ENCODE measurements at regions not wholly inside any gene's neighbourhood (a gene's known extent, or its start where the extent isn't known, plus 50 kb on each side); places are given as distances from the start of the nearest gene placed in this dataset.

DNA sequence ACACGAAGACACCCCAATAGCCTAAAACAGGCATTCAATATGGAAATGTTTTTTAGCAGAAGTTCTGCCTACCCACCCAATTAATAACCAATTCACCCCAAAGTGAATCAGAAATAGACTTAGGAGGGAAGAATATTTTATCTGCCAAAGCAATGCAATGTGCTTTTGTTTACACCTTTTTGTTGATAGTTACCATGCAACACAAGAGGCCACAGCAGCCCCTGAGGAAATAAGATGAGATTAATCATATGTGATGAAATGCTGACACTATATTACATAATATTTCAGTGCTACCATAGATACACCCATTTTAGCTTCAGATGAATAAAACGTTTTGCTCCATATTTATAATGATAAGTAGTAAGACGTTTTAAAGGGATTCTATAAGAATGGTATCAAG lies 60.9 kb upstream of the RGS2 start:
- no peak overlapping the region for H3K27ac ChIP-seq (replicated peaks)
- no peak overlapping the region for H3K4me3 ChIP-seq (replicated peaks; ENCODE audit: insufficient read depth, low read length)
- no peaks in the 10 kb centered on the region for H3K27me3 ChIP-seq (ENCODE audit: insufficient read depth, poor library complexity, severe bottlenecking)
- no peak for TF ChIP-seq GABPA (IDR thresholded peaks at IDR 0.05; ENCODE audit: low read depth)
- TF ChIP-seq POLR2AphosphoS5 (IDR thresholded peaks at IDR 0.05; ENCODE audit: low read depth), result no peak
- TF ChIP-seq, protein P1, sequence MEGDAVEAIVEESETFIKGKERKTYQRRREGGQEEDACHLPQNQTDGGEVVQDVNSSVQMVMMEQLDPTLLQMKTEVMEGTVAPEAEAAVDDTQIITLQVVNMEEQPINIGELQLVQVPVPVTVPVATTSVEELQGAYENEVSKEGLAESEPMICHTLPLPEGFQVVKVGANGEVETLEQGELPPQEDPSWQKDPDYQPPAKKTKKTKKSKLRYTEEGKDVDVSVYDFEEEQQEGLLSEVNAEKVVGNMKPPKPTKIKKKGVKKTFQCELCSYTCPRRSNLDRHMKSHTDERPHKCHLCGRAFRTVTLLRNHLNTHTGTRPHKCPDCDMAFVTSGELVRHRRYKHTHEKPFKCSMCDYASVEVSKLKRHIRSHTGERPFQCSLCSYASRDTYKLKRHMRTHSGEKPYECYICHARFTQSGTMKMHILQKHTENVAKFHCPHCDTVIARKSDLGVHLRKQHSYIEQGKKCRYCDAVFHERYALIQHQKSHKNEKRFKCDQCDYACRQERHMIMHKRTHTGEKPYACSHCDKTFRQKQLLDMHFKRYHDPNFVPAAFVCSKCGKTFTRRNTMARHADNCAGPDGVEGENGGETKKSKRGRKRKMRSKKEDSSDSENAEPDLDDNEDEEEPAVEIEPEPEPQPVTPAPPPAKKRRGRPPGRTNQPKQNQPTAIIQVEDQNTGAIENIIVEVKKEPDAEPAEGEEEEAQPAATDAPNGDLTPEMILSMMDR (IDR thresholded peaks at IDR 0.05; ENCODE audit: insufficient read depth, low read length), result no peak
- TF ChIP-seq, protein P2, sequence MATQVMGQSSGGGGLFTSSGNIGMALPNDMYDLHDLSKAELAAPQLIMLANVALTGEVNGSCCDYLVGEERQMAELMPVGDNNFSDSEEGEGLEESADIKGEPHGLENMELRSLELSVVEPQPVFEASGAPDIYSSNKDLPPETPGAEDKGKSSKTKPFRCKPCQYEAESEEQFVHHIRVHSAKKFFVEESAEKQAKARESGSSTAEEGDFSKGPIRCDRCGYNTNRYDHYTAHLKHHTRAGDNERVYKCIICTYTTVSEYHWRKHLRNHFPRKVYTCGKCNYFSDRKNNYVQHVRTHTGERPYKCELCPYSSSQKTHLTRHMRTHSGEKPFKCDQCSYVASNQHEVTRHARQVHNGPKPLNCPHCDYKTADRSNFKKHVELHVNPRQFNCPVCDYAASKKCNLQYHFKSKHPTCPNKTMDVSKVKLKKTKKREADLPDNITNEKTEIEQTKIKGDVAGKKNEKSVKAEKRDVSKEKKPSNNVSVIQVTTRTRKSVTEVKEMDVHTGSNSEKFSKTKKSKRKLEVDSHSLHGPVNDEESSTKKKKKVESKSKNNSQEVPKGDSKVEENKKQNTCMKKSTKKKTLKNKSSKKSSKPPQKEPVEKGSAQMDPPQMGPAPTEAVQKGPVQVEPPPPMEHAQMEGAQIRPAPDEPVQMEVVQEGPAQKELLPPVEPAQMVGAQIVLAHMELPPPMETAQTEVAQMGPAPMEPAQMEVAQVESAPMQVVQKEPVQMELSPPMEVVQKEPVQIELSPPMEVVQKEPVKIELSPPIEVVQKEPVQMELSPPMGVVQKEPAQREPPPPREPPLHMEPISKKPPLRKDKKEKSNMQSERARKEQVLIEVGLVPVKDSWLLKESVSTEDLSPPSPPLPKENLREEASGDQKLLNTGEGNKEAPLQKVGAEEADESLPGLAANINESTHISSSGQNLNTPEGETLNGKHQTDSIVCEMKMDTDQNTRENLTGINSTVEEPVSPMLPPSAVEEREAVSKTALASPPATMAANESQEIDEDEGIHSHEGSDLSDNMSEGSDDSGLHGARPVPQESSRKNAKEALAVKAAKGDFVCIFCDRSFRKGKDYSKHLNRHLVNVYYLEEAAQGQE (IDR thresholded peaks at IDR 0.05; ENCODE audit: insufficient replicate concordance, low read depth), result no peak
- TF ChIP-seq SPI1 (IDR thresholded peaks at IDR 0.05; ENCODE audit: borderline replicate concordance, low read depth), result no peak
- peak in 1 of 2 experiments; percentile 26 for DNase-seq (ENCODE audit: low read depth in 1 of 2, low spot score in 1 of 2)

DNA sequence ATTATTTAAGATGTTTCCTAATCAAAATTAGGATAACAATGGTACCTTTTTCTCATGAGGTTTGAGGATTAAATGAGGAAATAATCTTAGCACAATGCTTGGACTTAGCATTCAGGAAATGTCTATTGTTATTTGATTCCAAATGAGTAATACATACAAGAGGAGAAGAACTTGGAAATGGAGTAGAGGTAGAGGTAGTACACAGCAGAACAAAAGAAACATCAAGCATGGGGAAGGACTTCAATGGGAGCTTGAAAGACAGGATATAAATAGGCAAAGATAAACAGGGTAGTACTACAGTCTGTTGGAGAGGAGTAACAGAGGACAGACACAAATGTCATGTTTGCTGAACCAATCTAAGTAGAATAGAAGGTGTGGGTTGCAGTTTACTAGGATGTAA lies 59.5 kb upstream of the RGS2 start:
- Histone ChIP-seq H3K4me3 (replicated peaks; ENCODE audit: insufficient read depth, low read length) (no peak overlapping the region), H3K27ac (replicated peaks) (no peak overlapping the region), H3K27me3 (ENCODE audit: insufficient read depth, poor library complexity, severe bottlenecking) (no peaks in the 10 kb centered on the region)
- TF ChIP-seq, protein P1 (IDR thresholded peaks at IDR 0.05; ENCODE audit: insufficient read depth, low read length), result no peak
- no peak for TF ChIP-seq GABPA (IDR thresholded peaks at IDR 0.05; ENCODE audit: low read depth)
- TF ChIP-seq POLR2AphosphoS5 (IDR thresholded peaks at IDR 0.05; ENCODE audit: low read depth), result no peak
- TF ChIP-seq, protein P2 (IDR thresholded peaks at IDR 0.05; ENCODE audit: insufficient replicate concordance, low read depth), result no peak
- no peak for TF ChIP-seq SPI1 (IDR thresholded peaks at IDR 0.05; ENCODE audit: borderline replicate concordance, low read depth)
- no peak for DNase-seq (ENCODE audit: low read depth in 1 of 2, low spot score in 1 of 2)

DNA sequence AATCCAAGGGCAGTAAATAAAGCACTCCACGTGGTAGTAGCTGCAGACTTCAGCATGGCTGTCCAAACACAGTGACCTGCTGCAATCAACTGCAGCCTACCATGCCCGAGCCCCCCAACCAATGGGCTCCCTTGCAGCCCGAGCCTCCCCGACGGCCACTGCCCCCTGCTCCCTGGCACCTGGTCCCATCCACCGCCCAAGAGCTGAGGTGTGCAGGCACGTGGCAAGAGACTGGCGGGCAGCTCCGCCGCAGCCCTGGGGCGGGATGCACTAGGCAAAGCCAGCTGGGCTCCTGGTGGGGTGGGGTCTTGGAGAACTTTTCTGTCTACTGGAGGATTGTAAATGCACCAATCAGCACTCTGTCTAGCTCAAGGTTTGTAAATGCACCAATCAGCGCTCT lies 57.6 kb upstream of the RGS2 start:
- no peak for DNase-seq (ENCODE audit: low read depth in 1 of 2, low spot score in 1 of 2)
- Histone ChIP-seq H3K4me3 (replicated peaks; ENCODE audit: insufficient read depth, low read length) (no peak overlapping the region), H3K27ac (replicated peaks) (no peak overlapping the region), H3K27me3 (ENCODE audit: insufficient read depth, poor library complexity, severe bottlenecking) (no peaks in the 10 kb centered on the region)
- TF ChIP-seq, protein P1 (IDR thresholded peaks at IDR 0.05; ENCODE audit: insufficient read depth, low read length), result no peak
- TF ChIP-seq SPI1 (IDR thresholded peaks at IDR 0.05; ENCODE audit: borderline replicate concordance, low read depth) (no peak), POLR2AphosphoS5 (IDR thresholded peaks at IDR 0.05; ENCODE audit: low read depth) (no peak), GABPA (IDR thresholded peaks at IDR 0.05; ENCODE audit: low read depth) (no peak)
- TF ChIP-seq, protein P2 (IDR thresholded peaks at IDR 0.05; ENCODE audit: insufficient replicate concordance, low read depth), result no peak

Measured in HL-60 (cell line).